ENCODE measurements at regions not wholly inside any gene's neighbourhood (a gene's known extent, or its start where the extent isn't known, plus 50 kb on each side); places are given as distances from the start of the nearest gene placed in this dataset.

DNA sequence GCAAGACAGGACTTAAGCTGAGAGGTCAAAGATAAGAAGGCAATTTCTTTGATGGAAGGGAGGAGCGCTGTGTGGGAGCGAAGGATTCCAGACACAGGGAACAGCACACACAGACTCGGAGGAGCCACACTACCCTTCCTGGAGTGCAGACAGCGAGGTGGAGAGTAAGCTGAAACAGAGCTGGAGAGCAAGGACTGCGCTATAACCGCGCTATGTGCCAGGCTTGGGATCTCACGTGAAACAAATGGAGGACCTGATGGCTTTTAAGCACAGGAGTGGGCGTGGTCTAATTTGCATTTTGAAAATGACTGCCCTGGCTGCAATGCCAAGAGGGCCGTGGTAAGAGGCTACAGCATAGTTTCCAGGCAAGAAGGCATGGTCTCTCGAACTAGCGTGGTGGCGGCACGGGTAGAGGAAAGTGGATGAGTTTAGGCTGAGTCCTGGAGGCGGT is 113.9 kb upstream of the SORBS2 start:
- no peak for DNase-seq (ENCODE audit: low spot score)

DNA sequence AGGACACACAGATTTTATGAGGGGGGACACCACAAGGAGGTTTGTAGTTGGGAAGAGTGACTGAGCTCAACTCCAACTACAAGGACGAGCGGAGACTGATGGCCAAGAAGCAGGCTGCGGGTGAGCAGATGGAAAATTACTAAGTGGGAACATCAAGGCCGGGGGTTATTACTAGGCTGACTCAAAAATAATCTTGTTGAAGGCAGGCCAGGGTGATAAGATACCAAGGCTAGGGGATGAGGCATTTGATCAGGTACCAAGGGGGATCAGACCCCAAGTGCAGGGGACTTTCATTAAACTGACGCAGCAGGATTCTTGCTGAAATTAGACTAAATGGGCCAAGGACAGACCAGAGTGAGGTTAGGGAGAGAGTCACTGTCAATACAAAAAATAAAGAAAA is 119.4 kb upstream of the SORBS2 start:
- DNase-seq (ENCODE audit: low spot score): no peak

DNA sequence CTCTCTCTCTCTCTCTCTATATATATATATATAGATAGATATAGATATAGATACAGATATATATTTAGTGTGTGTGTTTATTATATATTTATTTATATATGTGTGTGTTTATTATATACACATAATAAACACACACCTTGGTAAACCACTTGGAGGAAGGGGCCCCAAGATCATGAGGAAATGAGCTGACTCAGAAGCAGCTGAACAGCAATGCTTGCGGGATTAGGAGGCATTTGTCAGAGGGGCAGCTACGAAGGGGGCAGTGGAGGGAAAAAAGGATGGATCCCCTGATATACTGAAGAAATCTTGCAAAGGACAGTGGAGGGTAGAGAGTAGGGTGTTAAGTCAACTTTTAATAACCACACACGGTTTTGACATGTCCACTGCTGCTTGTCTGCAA is 120.0 kb upstream of the SORBS2 start:
- DNase-seq (ENCODE audit: low spot score): no peak

DNA sequence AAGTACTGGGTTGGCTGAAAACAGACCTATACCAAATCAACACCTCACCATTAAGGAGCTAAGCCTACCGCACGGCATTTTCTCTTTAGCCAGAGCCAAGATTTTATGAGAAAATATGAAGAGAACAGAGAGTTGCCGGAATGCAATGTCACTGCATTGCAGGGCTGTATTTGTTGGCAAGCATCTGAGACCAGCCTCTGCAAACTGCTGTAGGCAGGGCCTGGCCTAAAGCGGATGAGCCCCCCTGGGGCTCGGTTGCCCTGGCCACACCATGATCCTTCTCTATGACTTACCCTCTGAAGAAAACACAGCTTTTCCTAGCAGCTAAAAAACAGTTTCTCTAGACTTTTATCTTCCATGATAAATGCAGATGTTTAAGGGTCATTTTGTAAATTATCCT is 120.5 kb upstream of the SORBS2 start:
- DNase-seq (ENCODE audit: low spot score): no peak

DNA sequence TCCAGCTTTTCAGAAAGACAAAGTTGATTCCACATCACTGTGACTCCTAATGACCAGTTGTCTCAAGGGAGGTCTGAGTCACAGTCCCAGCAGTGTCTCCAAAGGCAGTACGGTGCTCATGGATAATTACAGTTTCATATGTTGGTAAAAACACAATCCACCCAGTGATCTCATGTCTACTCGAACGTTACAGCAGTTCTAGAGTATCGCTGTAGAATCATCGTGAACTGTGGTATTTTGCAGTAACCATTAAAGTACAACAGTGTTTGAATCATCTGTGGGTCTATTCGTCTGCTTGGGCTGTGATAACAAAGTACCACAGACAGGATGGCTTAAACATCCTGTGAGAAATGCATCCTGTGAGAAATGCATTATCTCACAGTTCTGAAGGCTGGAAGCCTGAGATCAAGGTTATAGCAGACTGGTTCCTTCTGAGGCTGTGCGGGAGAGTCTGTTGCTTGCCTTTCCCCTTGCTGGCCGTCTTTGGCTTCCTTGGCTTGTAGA is 121.1 kb upstream of the SORBS2 start:
- no peak for DNase-seq (ENCODE audit: low spot score)

DNA sequence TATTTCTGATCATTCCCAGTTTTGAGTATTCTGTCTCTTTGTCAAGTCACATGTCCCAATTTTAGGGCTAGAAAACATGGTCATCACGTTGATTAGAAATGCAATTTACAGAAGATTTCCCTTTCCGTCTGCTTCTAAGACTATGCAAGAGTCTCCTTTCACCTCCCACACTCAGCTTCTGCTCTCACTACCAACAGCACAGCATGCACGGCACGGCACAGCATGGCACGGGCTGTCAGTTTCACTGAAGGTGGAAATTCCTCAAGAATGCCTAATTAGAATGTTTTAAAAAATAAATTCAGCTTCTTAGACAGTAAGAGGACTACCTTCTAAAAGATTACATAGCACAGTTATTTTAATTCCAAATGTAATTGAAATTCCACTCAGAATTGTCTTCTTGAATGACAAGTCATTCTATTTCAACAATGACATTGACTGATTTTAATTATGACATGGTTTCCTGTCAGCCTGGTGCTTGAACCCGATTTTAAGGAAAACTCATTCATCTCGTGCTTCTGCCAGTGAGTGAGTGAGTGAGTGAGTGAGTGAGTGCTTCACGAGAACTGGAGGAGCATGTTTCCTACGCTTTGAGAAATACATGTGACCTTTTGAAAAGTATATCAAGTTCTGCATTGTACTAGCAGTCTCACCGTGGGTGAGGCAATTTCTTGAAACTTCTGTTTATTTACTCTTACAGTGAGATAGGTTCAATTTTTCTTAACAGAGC is 124.8 kb upstream of the SORBS2 start:
- DNase-seq (ENCODE audit: low spot score): peak; percentile 34

DNA sequence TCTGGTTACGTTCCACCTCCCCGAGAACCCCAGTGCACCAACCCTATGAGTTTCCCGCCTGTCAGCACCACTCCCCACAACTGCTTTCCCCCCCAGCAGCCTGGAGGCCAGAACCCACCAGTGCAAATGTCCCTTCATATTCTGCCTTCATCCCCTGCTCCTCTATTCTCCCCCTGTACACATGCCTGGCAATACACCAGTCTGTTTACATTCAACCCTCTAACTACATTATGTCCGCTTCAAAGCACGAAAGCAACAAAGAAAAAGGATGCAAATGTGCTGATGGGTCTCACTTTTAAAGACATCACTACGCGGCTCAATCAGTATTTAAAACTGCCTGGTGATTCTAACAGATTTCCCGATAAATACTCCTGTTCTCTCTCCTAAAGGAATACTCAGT is 126.7 kb upstream of the SORBS2 start:
- DNase-seq (ENCODE audit: low spot score): no peak

DNA sequence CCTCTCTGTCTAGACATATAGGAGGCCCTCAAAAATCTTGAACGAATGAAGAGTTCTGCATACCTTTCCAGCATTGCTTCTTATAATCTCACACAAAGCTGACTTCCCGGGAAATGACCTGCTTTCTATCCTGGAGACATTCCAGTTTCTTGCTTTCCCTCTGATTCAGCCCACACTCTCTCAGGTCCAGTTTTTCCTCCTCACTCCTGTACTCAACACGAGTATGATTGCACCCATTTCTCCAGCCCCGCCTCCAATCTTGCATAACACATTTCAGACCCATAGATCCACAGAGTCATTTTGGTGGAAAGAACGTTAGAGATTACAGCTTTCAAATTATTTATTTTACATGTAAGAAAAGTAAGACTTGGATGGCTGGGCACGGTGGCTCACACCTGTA is 127.5 kb upstream of the TLR3 start:
- no peak for DNase-seq (ENCODE audit: low spot score)

DNA sequence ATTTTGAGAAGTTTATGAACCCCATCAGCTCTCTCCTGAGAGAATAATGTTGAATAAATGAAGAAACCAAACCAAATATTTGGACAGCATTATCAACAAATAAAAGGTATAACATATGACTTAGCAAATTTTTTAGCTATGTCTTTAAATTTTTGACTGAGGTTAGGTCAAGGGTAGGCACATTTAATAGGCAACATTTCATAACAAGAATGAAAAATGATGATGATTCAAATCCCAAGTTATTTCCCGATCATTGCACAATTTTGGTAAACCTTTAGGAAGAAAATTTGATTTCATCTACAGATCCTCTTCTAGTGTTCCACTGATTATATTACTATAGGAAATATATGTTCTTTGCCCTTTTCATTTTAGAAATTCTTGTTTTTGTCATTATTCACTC is 123.7 kb upstream of the TLR3 start:
- DNase-seq (ENCODE audit: low spot score): no peak

DNA sequence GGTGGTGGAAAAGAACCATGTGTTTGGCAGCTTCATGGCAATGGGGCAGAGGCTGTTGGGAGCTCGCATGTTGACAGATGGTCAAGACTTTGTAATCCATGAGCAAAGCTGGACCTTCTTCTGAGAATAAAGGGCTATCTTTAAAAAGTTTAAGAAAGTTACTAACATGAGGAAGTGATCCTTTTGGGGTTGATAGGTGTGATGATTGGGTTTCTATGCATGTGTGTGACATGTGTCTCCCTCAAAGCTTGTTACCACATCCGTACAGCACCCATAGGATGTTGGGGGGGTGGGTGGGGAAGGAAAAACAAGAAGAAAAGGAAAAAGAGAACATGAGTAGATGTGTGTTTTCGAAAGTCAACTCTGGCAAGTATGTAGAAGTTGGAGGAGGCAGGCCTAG is 123.0 kb upstream of the TLR3 start:
- DNase-seq (ENCODE audit: low spot score): no peak

DNA sequence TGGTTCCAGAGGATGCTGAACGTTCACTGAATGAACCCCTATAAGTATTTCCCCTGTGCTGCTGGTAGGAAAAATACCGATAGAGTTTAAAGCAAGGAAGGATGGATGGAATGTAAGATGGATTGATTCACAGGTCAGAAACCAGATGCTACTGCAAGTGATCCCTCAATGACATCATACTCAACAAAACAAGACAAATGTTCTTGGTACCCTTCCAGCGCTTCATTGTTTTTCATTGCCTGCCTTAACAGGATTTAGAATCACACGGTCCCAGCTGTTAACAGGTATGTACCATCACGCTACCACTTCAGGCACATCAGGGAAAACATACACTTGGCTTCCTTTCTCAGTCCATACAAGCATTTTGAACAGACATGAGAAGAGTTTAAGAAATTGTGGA is 118.1 kb upstream of the TLR3 start:
- DNase-seq (ENCODE audit: low spot score): no peak

DNA sequence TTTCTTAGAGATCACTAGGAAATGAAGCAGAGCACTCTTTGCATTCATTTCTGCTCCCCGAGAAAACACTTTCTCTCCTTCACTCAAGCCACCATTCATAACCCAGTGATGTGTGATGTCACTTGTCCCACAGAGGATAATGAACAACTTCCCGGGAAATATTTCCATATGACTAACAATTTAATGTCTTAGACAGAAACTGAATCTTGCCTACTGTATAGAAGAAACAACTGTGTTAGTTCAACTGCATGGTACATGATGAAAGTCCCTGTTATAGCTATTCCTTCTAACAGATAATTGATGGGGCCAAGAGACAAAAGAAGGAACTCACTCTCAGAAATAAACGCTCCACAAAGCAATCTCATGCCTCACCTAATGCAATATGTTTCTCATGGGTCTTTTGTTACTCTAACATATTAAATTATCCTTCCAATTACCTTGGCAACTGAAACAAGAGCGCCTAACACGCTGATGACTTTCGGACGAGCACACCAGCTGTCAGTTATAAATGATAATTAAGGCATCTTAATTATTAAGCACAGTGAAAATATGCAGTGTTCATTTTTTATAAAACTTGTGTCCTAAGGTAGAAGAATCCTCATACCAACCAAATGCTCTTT is 113.7 kb upstream of the TLR3 start:
- no peak for DNase-seq (ENCODE audit: low spot score)

DNA sequence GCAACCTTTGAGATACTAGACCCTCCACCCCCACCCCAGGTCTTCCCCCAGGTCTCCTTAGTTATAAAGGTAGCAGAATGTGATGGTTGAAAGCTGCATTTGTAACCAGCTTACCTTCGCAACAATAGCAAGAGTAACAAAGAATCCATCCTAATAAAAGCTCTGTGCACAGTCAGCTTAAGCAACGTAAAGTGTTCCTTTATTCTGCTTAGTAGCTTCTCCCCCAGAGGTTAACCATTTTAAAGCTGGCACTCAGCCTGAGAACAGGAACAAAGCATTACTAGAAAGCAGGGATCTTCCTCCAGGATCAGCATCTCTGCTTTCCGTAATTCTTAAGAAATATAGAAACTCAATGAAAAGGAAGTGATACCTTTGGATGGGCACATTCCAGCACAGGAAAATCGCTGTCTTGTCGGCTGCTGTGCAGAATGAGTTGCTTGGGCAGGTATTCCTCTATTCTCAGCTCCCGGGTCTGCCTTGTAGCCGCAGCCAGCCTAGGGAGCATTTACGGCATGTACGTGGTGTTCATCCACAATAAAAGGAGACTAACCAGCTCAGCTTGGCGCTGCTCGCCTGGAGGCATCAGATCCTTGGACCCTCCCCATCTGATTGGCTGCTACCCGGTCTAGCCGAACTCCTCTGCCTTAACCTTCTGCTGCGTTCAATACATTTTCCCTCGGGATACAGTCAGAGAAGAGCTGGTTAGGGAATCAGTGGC is 113.0 kb upstream of the TLR3 start:
- DNase-seq (ENCODE audit: low spot score): peak; percentile 17

DNA sequence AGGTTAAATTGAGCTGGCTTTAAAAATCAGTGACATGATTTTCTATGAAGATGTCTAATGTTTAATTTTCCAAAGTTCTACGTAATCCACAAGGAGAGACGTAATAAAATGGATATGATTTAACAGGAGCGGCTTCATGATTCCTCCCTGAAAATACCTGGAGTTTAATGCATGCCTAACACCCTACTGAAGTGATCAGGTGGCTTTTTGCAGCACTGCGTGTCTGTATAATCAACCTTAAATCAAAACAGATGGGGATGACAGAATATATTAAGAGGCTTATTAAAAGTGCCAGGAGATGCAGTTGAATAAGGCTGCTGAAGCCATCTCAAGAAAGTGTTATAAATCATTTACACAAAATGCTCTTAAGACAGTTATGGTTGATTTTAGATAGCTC is 112.4 kb upstream of the TLR3 start:
- no peak for DNase-seq (ENCODE audit: low spot score)

DNA sequence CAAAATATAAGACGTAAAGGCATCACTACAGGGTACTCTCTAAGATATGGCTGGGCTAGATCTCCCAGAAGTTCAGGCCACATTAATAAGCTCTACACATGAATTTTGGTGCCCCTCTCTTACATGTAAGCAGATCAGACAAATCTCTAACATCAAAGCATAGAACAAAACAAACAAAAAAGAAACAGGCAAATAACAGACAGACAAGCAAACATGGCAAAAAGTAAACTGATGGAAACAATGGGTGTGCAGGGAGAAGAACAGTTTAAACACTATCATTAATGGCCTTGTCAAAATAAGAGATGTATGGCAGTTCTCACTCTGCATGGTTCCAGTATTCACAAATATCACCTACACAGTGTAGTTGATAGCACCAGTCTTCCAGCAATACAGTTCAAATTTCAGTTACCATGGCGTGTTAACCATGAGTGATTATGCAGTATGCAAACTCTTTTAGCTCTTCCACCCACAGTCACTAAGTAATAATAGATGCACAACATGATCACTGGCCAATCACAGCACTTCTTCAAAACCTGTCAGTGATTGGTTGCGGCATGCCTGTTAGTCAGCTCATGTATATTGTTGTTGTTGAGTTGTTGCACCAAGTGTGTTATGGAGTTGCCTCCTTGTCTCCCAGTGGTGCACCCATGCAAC is 110.7 kb upstream of the TLR3 start:
- no peak for DNase-seq (ENCODE audit: low spot score)

DNA sequence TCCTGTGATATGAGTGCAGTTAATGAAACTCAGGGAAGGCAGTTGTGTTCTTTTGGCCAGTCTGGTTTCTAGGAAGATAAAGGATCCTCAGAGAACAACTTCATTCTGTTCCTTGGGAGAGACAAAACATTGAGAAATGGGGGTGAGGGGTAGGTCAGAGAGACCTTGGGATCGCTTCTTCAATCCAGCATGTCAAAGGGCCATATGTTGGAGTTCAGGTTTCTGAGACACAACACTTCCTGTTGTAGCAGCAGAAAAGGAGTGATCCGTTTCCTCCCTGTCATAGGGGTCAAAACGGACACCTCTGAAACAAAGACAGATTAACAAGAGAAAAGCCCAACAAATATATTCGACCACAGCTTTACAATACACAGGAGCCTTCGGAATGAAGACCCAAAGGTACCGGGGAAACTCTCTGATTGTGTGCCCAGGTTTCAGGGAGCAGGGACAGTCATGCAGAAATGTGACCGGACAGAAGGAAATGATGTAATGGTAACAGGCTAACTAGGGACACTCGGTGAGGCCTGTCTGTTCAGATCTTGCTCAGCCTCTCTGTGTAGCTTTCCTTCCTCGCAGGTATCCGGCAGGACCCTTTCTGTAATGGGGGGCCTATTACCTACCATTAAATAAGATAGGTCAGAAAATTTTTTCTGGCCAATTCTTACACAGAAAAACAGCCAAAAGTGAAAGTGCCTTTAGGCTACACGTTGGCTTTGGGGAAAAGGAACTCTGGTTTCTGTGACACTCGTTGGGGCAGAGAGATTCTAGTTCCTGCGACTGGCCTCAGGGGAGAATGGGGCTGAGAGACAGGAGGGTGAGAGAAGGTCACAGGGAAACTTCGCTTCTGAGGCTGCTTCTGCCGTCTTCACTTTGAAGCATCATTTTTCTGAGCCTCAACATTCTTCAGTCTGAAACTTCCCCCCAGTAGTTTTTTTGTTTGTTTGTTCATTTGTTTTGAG is 103.3 kb upstream of the TLR3 start:
- DNase-seq (ENCODE audit: low spot score): no peak

DNA sequence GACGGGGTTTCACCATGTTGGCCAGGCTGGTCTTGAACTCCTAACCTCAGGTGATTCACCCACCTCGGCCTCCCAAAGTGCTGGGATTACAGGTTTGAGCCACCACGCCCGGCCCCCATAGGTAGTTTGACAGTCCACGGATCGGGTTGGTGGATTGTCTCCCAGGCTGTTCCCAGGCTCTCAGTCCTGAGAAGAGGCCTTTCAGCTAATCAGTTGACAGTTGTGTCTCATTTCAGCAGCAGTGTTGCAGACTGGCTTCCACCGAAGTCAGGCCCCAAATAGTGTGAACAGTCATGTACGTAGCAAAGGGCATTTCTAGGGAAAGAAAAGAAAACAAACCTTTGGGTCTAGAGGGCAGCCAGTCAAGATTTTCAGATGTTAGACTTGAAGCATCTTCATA is 102.4 kb upstream of the TLR3 start:
- no peak for DNase-seq (ENCODE audit: low spot score)

DNA sequence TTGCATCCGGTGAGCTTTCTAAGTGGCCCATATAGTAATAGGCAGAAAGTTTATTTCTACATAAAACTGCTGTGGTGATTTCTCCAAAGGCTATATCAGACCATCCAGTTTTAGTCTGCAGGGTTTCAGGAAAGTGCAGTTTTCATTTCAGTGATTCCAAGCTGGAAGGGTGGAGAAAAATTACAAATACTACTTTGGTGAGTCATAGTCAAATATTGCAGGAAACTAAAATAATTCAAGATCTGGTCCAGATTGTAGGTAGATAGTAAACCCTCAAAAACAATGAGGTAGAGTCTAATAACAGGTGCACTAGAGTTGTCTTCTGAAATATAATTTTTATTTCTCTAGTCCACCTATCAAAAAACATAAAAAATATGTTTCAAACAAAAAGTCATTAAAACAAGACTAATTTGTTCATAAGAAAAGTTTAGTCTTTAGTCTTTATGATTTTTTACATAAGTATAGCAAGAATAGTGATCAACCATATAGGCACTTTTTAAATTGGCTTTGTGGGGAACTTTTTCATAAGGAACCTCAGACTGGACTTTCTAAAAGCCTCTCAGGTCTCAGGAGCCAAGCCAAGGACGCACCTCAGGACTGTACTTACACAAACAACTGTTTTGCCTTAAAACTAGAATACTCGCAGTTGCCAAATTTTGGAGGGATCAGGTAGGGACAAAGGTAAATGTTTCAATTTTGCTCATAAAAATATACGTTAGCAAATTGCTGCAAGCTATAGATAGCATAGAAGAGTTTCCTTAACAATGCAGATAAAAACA is 101.8 kb upstream of the TLR3 start:
- no peak for DNase-seq (ENCODE audit: low spot score)

DNA sequence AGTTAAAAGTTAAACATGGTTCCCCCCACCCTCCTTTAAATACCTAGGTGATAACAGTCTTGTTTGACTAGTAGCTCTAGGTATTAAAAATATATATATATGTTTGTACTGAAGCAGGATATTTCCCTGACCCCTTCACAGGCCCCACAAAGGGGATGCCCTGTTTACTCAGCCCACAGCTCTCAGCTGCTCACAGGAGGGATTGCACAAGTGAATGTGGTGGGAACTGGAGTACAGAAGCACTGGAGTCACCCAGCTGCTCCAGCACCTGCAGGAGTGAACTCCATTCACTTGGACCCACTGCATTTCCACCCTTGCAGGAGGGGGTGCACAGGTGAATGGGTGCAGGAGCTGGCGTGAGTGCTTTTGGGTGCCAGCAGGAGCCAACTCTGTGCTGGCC is 99.3 kb upstream of the TLR3 start:
- no peak for DNase-seq (ENCODE audit: low spot score)

DNA sequence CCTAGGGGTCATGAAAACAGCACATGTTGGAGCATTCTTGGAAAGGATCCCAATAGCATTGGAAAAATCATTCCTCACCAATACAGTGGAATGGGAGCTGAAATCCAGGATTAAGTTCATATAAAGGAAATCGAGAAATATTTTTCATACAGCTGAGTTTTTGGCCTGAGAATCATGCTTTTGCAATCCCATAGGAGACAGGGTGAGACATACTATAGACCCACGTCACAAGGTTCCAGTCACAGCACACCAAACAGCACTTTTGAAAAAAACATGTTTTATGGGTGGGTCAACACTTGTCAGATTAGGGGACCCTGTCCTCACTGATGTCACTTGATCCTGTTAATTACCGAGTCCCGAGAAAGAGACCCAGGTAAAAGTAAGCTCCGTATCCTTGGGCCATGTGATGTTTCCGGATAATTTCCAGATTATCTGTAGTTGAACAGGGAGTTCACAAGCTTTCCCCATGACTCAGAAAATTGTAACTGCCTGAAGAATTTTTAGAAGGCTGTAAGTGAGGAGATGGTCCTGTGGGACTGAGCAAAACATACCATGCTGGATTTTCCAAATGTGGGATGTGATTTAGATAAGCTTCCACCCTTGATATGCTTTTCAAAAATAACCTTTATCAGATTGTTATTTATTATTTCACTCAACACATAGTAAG is 80.9 kb upstream of the TLR3 start:
- DNase-seq (ENCODE audit: low spot score): no peak
